ENCODE measurements at regions not wholly inside any gene's neighbourhood (a gene's known extent, or its start where the extent isn't known, plus 50 kb on each side); places are given as distances from the start of the nearest gene placed in this dataset.

DNA sequence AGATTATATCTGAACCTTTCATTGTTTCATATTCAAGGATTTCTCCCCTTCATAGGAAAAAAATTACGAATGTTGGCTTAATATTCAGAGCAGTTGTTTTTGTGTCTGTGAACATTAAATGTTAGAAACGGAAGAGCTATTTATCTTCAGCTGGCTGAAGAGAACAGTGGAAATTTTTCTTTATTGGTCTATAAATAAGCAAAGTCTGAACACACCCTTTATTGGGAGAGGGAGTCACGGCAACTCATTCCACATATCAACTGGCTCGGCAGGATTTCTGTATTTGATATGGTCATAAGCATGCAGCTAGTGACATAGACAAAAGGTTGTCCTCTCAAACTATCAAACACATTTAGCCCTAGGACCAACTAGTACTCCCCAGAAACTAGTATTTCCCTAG, 468.4 kb upstream of the HNRNPA3 start:
- DNase-seq (ENCODE audit: low spot score) (no peak), ATAC-seq (ENCODE audit: insufficient number of reproducible peaks, low FRiP score, low read depth) (no peak)
- Histone ChIP-seq H3K27me3 (replicated peaks; ENCODE audit: insufficient read depth) (no peaks in the 10 kb centered on the region), H3K36me3 (no peaks in the 10 kb centered on the region), H3K27ac (no peak overlapping the region), H3K4me3 (no peak overlapping the region), H3K4me1 (ENCODE audit: control insufficient read depth in 1 of 2, low read depth in 2 of 2) (peaks cover 0 to 12% of the 10 kb centered on the region in 2 donors), H3K9me3 (no peaks in the 10 kb centered on the region)
- no peak for TF ChIP-seq CTCF (IDR thresholded peaks at IDR 0.05)

DNA sequence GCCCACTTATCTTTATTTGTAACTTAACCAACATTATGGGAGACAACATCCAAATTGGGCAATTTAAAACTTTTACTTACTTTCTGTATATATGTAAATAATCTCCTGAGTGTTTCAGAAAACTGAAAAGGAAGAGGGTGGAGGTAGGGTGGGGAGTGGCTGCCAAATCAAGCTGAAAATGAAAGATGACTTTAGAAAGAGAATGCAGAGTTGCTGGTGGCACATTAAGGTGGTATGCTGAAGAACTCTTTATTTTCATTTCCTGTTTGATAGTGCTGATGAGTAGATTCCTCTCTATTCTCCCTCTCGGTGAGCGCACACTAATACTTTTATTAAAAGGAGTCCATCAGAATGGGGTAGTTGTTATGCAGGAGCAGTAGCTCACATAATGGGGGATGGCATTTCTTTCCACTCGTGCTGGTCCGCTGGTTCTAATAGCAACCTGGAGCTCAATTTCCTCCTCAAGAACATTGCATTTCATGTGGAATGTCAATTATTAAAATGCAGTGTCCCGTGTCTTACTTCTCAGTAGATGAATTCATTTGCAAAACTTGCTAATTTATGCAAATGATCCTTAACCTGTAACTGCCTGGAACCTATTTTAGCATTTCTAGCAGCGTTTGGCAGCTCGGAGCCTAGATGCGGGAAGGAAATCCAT, 466.9 kb upstream of the HNRNPA3 start:
- Histone ChIP-seq H3K36me3 (no peaks in the 10 kb centered on the region), H3K9me3 (no peaks in the 10 kb centered on the region), H3K4me3 (no peak overlapping the region), H3K27me3 (replicated peaks; ENCODE audit: insufficient read depth) (no peaks in the 10 kb centered on the region), H3K4me1 (ENCODE audit: control insufficient read depth in 1 of 2, low read depth in 2 of 2) (peaks cover 0 to 12% of the 10 kb centered on the region in 2 donors), H3K27ac (no peak overlapping the region)
- ATAC-seq (ENCODE audit: insufficient number of reproducible peaks, low FRiP score, low read depth), result no peak
- DNase-seq (ENCODE audit: low spot score), result no peak
- no peak for TF ChIP-seq CTCF (IDR thresholded peaks at IDR 0.05)

DNA sequence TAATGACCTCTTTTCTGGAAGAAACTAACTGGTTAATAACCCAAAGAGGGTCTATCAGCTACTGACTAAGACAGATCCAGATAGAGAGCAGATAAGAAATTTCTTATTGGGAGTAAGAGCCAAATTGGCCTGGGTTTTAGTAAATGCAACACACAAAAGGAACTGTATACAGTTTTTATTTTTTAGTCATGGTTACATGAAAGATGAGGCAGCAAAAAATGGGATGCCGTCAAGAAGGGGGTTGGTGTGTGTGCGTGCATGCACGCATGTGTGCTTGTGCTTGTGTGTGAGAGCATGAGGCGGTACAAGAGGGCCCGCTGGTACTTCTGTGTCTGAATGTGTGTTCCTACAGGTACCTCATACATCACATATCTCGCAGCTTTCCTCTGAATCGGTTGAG, 466.2 kb upstream of the HNRNPA3 start:
- TF ChIP-seq CTCF (IDR thresholded peaks at IDR 0.05), result no peak
- H3K4me1 ChIP-seq (ENCODE audit: control insufficient read depth in 1 of 2, low read depth in 2 of 2), result peaks cover 0 to 12% of the 10 kb centered on the region in 2 donors
- no peak for ATAC-seq (ENCODE audit: insufficient number of reproducible peaks, low FRiP score, low read depth)
- H3K27me3 ChIP-seq (replicated peaks; ENCODE audit: insufficient read depth), result no peaks in the 10 kb centered on the region
- no peaks in the 10 kb centered on the region for H3K9me3 ChIP-seq
- H3K36me3 ChIP-seq, result no peaks in the 10 kb centered on the region
- no peak overlapping the region for H3K4me3 ChIP-seq
- H3K27ac ChIP-seq, result no peak overlapping the region
- DNase-seq (ENCODE audit: low spot score), result no peak

DNA sequence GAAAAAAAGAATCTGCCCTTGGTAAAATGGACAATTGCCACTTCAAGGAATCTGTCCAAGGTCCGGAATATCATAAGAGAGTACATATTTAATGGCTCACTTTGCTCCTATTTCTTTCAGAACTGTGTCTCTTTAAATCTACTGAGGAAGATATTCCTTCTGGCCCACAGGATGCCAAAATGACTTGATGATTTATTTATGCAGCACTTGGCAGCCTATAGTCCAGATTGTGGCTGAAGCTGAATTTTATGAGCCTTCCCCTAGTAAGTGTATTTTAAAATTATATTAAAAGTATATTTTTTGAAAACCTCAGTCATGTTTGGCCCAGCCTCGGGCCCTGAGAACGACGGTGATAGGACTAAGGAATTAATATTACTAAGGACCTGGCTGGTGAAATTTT, 465.1 kb upstream of the HNRNPA3 start:
- no peaks in the 10 kb centered on the region for H3K27me3 ChIP-seq (replicated peaks; ENCODE audit: insufficient read depth)
- ATAC-seq (ENCODE audit: insufficient number of reproducible peaks, low FRiP score, low read depth), result no peak
- DNase-seq (ENCODE audit: low spot score), result no peak
- H3K36me3 ChIP-seq, result no peaks in the 10 kb centered on the region
- no peak for TF ChIP-seq CTCF (IDR thresholded peaks at IDR 0.05)
- H3K4me3 ChIP-seq, result no peak overlapping the region
- no peak overlapping the region for H3K27ac ChIP-seq
- peaks cover 0 to 12% of the 10 kb centered on the region in 2 donors for H3K4me1 ChIP-seq (ENCODE audit: control insufficient read depth in 1 of 2, low read depth in 2 of 2)
- no peaks in the 10 kb centered on the region for H3K9me3 ChIP-seq

- H3K27ac ChIP-seq, result no peak overlapping the region
- H3K27me3 ChIP-seq (replicated peaks; ENCODE audit: insufficient read depth), result no peaks in the 10 kb centered on the region
- TF ChIP-seq CTCF (IDR thresholded peaks at IDR 0.05), result no peak
- peaks cover 0 to 12% of the 10 kb centered on the region in 2 donors for H3K4me1 ChIP-seq (ENCODE audit: control insufficient read depth in 1 of 2, low read depth in 2 of 2)
- no peaks in the 10 kb centered on the region for H3K36me3 ChIP-seq
- no peak for DNase-seq (ENCODE audit: low spot score)
- no peaks in the 10 kb centered on the region for H3K9me3 ChIP-seq
- no peak overlapping the region for H3K4me3 ChIP-seq
- ATAC-seq (ENCODE audit: insufficient number of reproducible peaks, low FRiP score, low read depth), result no peak
These were observed 464.7 kb upstream of the HNRNPA3 start for GRCh38 chr2:176747928-176748327.

Measured in thoracic aorta (tissue), 2 donors.